ENCODE measurements at regions not wholly inside any gene's neighbourhood (a gene's known extent, or its start where the extent isn't known, plus 50 kb on each side); places are given as distances from the start of the nearest gene placed in this dataset.

DNA sequence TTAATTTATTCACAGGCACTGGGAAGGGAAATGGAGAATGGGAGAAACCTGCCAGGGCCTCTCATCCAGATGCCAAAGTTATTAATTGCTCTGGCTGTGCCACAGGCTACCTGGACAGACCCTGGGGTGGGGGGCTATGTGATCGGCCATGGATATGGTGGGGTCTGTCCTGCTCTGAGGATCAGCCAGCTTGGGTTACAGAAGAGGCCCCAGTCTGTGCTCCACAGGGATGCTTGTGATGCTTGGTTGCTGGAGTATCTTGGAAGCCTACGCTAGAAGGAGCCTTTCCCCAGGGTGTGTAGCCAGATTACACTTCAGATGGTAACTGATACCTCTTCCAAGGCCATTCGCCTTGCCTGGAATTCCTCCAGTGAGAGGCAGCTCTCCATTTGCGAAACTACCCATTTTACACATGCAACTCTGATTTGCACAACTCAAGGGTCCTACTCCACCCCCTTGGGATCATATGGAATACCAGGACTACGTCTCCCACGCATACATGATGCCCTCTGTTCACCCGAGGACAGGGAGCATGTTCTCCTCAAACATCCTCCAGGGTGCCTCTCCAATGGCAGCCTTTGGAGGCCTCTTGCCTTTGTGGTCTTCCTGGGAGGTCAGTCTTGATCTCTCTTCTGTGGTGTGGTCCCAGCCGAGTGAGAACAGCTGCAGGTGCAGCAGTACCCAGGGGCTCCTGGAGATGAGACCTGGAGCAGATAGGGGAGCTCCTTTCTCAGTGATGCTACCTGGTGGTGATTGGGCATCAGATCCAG is 186.6 kb upstream of the TSHZ3 start (continued):
- TF ChIP-seq, protein P1, sequence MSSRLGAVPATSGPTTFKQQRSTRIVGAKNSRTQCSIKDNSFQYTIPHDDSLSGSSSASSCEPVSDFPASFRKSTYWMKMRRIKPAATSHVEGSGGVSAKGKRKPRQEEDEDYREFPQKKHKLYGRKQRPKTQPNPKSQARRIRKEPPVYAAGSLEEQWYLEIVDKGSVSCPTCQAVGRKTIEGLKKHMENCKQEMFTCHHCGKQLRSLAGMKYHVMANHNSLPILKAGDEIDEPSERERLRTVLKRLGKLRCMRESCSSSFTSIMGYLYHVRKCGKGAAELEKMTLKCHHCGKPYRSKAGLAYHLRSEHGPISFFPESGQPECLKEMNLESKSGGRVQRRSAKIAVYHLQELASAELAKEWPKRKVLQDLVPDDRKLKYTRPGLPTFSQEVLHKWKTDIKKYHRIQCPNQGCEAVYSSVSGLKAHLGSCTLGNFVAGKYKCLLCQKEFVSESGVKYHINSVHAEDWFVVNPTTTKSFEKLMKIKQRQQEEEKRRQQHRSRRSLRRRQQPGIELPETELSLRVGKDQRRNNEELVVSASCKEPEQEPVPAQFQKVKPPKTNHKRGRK (CRISPR knock-in tag; IDR thresholded peaks at IDR 0.05), result no peak
- TF ChIP-seq ZNF781 (CRISPR knock-in tag; IDR thresholded peaks at IDR 0.05; ENCODE audit: borderline replicate concordance, not compliant biosample characterization) (no peak), MIXL1 (CRISPR knock-in tag; IDR thresholded peaks at IDR 0.05) (no peak), ZNF33B (CRISPR knock-in tag; IDR thresholded peaks at IDR 0.05) (no peak), KLF13 (CRISPR knock-in tag; IDR thresholded peaks at IDR 0.05) (no peak), ZNF607 (CRISPR knock-in tag; IDR thresholded peaks at IDR 0.05; ENCODE audit: borderline replicate concordance) (no peak), HMG20A (CRISPR knock-in tag; IDR thresholded peaks at IDR 0.05; ENCODE audit: borderline replicate concordance) (no peak), STAG1 (CRISPR knock-in tag; IDR thresholded peaks at IDR 0.05) (no peak), ZNF263 (CRISPR knock-in tag; IDR thresholded peaks at IDR 0.05) (no peak), ZNF451 (CRISPR knock-in tag; IDR thresholded peaks at IDR 0.05) (no peak), ZNF563 (CRISPR knock-in tag; IDR thresholded peaks at IDR 0.05) (no peak), ZNF552 (CRISPR knock-in tag; IDR thresholded peaks at IDR 0.05; ENCODE audit: borderline replicate concordance) (no peak)
- TF ChIP-seq, protein P2, sequence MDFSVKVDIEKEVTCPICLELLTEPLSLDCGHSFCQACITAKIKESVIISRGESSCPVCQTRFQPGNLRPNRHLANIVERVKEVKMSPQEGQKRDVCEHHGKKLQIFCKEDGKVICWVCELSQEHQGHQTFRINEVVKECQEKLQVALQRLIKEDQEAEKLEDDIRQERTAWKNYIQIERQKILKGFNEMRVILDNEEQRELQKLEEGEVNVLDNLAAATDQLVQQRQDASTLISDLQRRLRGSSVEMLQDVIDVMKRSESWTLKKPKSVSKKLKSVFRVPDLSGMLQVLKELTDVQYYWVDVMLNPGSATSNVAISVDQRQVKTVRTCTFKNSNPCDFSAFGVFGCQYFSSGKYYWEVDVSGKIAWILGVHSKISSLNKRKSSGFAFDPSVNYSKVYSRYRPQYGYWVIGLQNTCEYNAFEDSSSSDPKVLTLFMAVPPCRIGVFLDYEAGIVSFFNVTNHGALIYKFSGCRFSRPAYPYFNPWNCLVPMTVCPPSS (IDR thresholded peaks at IDR 0.05), result no peak
- TF ChIP-seq, protein P3, sequence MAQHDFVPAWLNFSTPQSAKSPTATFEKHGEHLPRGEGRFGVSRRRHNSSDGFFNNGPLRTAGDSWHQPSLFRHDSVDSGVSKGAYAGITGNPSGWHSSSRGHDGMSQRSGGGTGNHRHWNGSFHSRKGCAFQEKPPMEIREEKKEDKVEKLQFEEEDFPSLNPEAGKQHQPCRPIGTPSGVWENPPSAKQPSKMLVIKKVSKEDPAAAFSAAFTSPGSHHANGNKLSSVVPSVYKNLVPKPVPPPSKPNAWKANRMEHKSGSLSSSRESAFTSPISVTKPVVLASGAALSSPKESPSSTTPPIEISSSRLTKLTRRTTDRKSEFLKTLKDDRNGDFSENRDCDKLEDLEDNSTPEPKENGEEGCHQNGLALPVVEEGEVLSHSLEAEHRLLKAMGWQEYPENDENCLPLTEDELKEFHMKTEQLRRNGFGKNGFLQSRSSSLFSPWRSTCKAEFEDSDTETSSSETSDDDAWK (CRISPR knock-in tag; IDR thresholded peaks at IDR 0.05), result no peak

All from HepG2 (cell line).